GM12878 (cell line): ENCODE measurements at regions not wholly inside any gene's neighbourhood (a gene's known extent, or its start where the extent isn't known, plus 50 kb on each side); places are given as distances from the start of the nearest gene placed in this dataset.
"Not testable (repeated sequence)": the region's sequence is repeated elsewhere in the genome, so short reads cannot be mapped to it uniquely, and the experiment has no call there.

Experiments
- CTCF ChIP-seq, 3 experiments: IDR thresholded peaks in 2 of 3; conservative IDR thresholded peaks in 1 of 3; 2 replicates each; pipeline ENCODE4 v1.5.1; 2011; ENCODE audit warnings: low read depth in 3 of 3, low read length in 3 of 3, mild to moderate bottlenecking in 3 of 3, control low read depth in 2 of 3, moderate library complexity in 2 of 3, inconsistent platforms in 1 of 3, mixed read lengths in 1 of 3; ENCODE audit not compliant: control insufficient read depth in 2 of 3, insufficient read depth in 1 of 3; ENCODE audit errors: extremely low read depth in 1 of 3
- EZH2 ChIP-seq: IDR thresholded peaks from 2 replicates; pipeline ENCODE4 v1.6.1; 2012; ENCODE audit warnings: low read depth, mild to moderate bottlenecking, control low read depth, inconsistent platforms, low read length, borderline replicate concordance; ENCODE audit not compliant: control insufficient read depth
- POLR2AphosphoS5 ChIP-seq: IDR thresholded peaks from 2 replicates; pipeline ENCODE4 v1.6.1; 2011; ENCODE audit warnings: mild to moderate bottlenecking, low read length, inconsistent platforms
- SMAD5 ChIP-seq: IDR thresholded peaks from 2 replicates; pipeline ENCODE4 v1.6.1; 2016; ENCODE audit warnings: antibody characterized with exemption, low read depth
- STAT1 ChIP-seq: fragments of 450-650 bp; conservative IDR thresholded peaks from 2 replicates; pipeline ENCODE4 v1.6.1; 2014; ENCODE audit warnings: antibody characterized with exemption, mild to moderate bottlenecking
- ZNF274 ChIP-seq: IDR thresholded peaks from one replicate; pipeline ENCODE4 v1.8.0; 2011; ENCODE audit not compliant: insufficient read length, insufficient read depth

- TF ChIP-seq STAT1; SMAD5; ZNF274; POLR2AphosphoS5; CTCF (IDR thresholded peaks at IDR 0.05 in 2 of 3, conservative IDR thresholded peaks at IDR 0.05 in 1 of 3; ENCODE audit: control insufficient read depth in 2 of 3, extremely low read depth in 1 of 3, insufficient read depth in 1 of 3, low read depth in 3 of 3, low read length in 3 of 3); EZH2: not testable (repeated sequence)
These were observed 51.1 kb upstream of the DUX4 start for GRCh38 chr4:190122161-190123142.
